Neural cell (in vitro differentiated cells): ENCODE measurements at regions not wholly inside any gene's neighbourhood (a gene's known extent, or its start where the extent isn't known, plus 50 kb on each side); places are given as distances from the start of the nearest gene placed in this dataset.

Experiments used
- H2AFZ ChIP-seq: fragments of 200-600, 300-800 bp; sonication (generic), shearing (Covaris generic); 2 replicates; pipeline ENCODE4 v1.6.0; 2014; ENCODE audit warnings: low read depth, mild to moderate bottlenecking, antibody characterized with exemption, low read length, moderate library complexity
- H3F3A ChIP-seq: fragments of 200-600 bp; shearing (Covaris generic); 2 replicates; pipeline ENCODE4 v1.6.1; 2016; ENCODE audit warnings: mild to moderate bottlenecking, moderate library complexity, mixed read lengths, antibody characterized with exemption, low read length; ENCODE audit not compliant: insufficient read depth, poor library complexity, severe bottlenecking
- H3K27ac ChIP-seq: fragments of 200-600, 300-800 bp; sonication (generic), shearing (Covaris generic); 2 replicates; pipeline ENCODE4 v1.5.1; 2014; ENCODE audit warnings: mild to moderate bottlenecking, low read length, moderate library complexity
- H3K27me3 ChIP-seq: fragments of 300-800, 200-600 bp; sonication (generic), shearing (Covaris generic); 2 replicates; pipeline ENCODE4 v1.6.0; 2014; ENCODE audit warnings: mild to moderate bottlenecking, low read depth, low read length, moderate library complexity; ENCODE audit not compliant: insufficient read depth
- H3K36me3 ChIP-seq: fragments of 300-800, 200-600 bp; sonication (generic), shearing (Covaris generic); 2 replicates; pipeline ENCODE4 v1.5.1; 2014; ENCODE audit warnings: mild to moderate bottlenecking, antibody characterized with exemption, low read length, moderate library complexity; ENCODE audit not compliant: insufficient read depth
- H3K4me2 ChIP-seq: fragments of 300-800, 200-600 bp; sonication (generic), shearing (Covaris generic); 2 replicates; pipeline ENCODE4 v1.6.0; 2014; ENCODE audit warnings: mild to moderate bottlenecking, low read length
- H3K4me3 ChIP-seq: fragments of 300-800, 200-600 bp; sonication (generic), shearing (Covaris generic); 2 replicates; pipeline ENCODE4 v1.5.1; 2014; ENCODE audit warnings: mild to moderate bottlenecking, low read length, moderate library complexity
- H3K79me2 ChIP-seq: fragments of 200-600 bp; shearing (Covaris generic); replicated peaks from 2 replicates; pipeline ENCODE4 v1.6.0; 2014; ENCODE audit warnings: mild to moderate bottlenecking, low read length, moderate library complexity; ENCODE audit not compliant: insufficient read depth
- H3K9ac ChIP-seq: fragments of 300-800, 200-600 bp; sonication (generic), shearing (Covaris generic); 2 replicates; pipeline ENCODE4 v1.6.1; 2016; ENCODE audit warnings: mild to moderate bottlenecking, low read length, mixed read lengths
- H3K9me2 ChIP-seq: fragments of 200-600 bp; shearing (Covaris generic); 2 replicates; pipeline ENCODE4 v1.6.1; 2016; ENCODE audit warnings: mild to moderate bottlenecking, low read length, mixed read lengths; ENCODE audit not compliant: insufficient read depth
- H3K9me3 ChIP-seq: fragments of 200-600, 300-800 bp; sonication (generic), shearing (Covaris generic); 2 replicates; pipeline ENCODE4 v1.6.1; 2016; ENCODE audit warnings: mild to moderate bottlenecking, mixed run types, low read length, moderate library complexity, mixed read lengths
- H4K20me1 ChIP-seq: fragments of 200-600 bp; shearing (Covaris generic); 2 replicates; pipeline ENCODE4 v1.6.1; 2016; ENCODE audit warnings: mild to moderate bottlenecking, mixed run types; ENCODE audit not compliant: insufficient read depth
- EP300 ChIP-seq: fragments of 450-650 bp; conservative IDR thresholded peaks from 2 replicates; pipeline ENCODE4 v1.6.1; 2014; ENCODE audit warnings: antibody characterized with exemption, mild to moderate bottlenecking, moderate library complexity; ENCODE audit not compliant: poor library complexity, severe bottlenecking
- EZH2 ChIP-seq: fragments of 200-600, 300-800 bp; shearing (Covaris generic), sonication (generic); IDR thresholded peaks from 2 replicates; pipeline ENCODE4 v1.6.1; 2014; ENCODE audit warnings: antibody characterized with exemption, low read length, borderline replicate concordance, mild to moderate bottlenecking; ENCODE audit not compliant: insufficient read depth, poor library complexity, severe bottlenecking
- MXI1 ChIP-seq: fragments of 450-650 bp; conservative IDR thresholded peaks from 2 replicates; pipeline ENCODE4 v1.6.1; 2014; ENCODE audit warnings: antibody characterized with exemption, mild to moderate bottlenecking; ENCODE audit not compliant: poor library complexity, severe bottlenecking
- POLR2AphosphoS5 ChIP-seq: IDR thresholded peaks from 2 replicates; pipeline ENCODE4 v1.6.1; 2012
- RAD21 ChIP-seq: fragments of 450-650 bp; conservative IDR thresholded peaks from 2 replicates; pipeline ENCODE4 v1.6.1; 2014; ENCODE audit warnings: antibody characterized with exemption, mild to moderate bottlenecking, moderate library complexity
- SMC3 ChIP-seq: fragments of 450-650 bp; conservative IDR thresholded peaks from 2 replicates; pipeline ENCODE4 v1.6.1; 2014; ENCODE audit warnings: antibody characterized with exemption, mild to moderate bottlenecking, moderate library complexity; ENCODE audit not compliant: poor library complexity
- TAF1 ChIP-seq: IDR thresholded peaks from 2 replicates; pipeline ENCODE4 v1.6.1; 2012; ENCODE audit warnings: low read depth
- TF ChIP-seq, protein P1 (sequence below): fragments of 450-650 bp; IDR thresholded peaks from 2 replicates; pipeline ENCODE4 v1.5.1; 2014; ENCODE audit warnings: antibody characterized with exemption, mild to moderate bottlenecking, moderate library complexity; ENCODE audit not compliant: poor library complexity, severe bottlenecking
- TF ChIP-seq, protein P2 (sequence below): IDR thresholded peaks from 2 replicates; pipeline ENCODE4 v1.6.1; 2012; ENCODE audit warnings: borderline replicate concordance

DNA sequence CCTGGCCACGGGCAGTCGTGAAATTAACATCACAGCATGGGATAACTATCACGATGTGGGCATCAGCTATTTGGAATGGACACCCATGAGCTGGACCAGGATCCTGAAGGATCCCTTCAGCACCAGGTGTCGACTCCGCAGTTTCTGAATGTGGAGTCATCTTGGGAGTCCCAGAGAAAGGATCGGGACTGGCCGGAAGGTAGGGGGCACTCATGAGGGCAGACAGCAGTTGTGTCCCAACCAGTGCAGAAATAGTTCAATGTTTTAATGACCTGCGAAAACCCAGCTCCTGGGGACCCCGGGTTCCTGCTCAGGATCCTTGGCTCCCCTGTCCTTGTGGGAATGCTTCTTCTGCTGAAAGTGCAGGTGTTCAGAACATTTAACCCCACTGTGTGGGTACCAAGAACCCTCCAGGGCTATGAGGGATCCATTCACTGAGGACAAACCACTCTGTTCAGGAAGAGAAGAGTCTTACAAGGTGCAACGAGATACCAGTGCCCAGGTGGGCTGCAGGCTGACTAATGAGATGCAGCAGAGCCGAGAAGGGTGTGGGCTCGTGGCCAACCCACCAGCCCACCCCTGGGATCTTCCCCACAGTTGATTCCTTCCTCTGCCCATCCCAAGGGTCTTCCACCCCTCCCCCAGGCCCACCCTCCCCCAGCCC lies 154.8 kb downstream of the SALL1 start:
- Histone ChIP-seq H3K4me3 (no peak overlapping the region), H4K20me1 (no peaks in the 10 kb centered on the region), H3K9ac (no peak overlapping the region), H3K27ac (no peak overlapping the region), H2AFZ (no peak overlapping the region), H3K4me2 (no peak overlapping the region), H3F3A (no peaks in the 10 kb centered on the region), H3K9me3 (no peaks in the 10 kb centered on the region), H3K27me3 (peaks cover 2% of the 10 kb centered on the region), H3K9me2 (no peaks in the 10 kb centered on the region), H3K36me3 (no peaks in the 10 kb centered on the region), H3K79me2 (no peaks in the 10 kb centered on the region)
- TF ChIP-seq, protein P1, sequence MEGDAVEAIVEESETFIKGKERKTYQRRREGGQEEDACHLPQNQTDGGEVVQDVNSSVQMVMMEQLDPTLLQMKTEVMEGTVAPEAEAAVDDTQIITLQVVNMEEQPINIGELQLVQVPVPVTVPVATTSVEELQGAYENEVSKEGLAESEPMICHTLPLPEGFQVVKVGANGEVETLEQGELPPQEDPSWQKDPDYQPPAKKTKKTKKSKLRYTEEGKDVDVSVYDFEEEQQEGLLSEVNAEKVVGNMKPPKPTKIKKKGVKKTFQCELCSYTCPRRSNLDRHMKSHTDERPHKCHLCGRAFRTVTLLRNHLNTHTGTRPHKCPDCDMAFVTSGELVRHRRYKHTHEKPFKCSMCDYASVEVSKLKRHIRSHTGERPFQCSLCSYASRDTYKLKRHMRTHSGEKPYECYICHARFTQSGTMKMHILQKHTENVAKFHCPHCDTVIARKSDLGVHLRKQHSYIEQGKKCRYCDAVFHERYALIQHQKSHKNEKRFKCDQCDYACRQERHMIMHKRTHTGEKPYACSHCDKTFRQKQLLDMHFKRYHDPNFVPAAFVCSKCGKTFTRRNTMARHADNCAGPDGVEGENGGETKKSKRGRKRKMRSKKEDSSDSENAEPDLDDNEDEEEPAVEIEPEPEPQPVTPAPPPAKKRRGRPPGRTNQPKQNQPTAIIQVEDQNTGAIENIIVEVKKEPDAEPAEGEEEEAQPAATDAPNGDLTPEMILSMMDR: no peak
- TF ChIP-seq POLR2AphosphoS5 (no peak), TAF1 (no peak), EP300 (no peak), SMC3 (no peak), RAD21 (no peak), EZH2 (no peak), MXI1 (no peak)
- TF ChIP-seq, protein P2, sequence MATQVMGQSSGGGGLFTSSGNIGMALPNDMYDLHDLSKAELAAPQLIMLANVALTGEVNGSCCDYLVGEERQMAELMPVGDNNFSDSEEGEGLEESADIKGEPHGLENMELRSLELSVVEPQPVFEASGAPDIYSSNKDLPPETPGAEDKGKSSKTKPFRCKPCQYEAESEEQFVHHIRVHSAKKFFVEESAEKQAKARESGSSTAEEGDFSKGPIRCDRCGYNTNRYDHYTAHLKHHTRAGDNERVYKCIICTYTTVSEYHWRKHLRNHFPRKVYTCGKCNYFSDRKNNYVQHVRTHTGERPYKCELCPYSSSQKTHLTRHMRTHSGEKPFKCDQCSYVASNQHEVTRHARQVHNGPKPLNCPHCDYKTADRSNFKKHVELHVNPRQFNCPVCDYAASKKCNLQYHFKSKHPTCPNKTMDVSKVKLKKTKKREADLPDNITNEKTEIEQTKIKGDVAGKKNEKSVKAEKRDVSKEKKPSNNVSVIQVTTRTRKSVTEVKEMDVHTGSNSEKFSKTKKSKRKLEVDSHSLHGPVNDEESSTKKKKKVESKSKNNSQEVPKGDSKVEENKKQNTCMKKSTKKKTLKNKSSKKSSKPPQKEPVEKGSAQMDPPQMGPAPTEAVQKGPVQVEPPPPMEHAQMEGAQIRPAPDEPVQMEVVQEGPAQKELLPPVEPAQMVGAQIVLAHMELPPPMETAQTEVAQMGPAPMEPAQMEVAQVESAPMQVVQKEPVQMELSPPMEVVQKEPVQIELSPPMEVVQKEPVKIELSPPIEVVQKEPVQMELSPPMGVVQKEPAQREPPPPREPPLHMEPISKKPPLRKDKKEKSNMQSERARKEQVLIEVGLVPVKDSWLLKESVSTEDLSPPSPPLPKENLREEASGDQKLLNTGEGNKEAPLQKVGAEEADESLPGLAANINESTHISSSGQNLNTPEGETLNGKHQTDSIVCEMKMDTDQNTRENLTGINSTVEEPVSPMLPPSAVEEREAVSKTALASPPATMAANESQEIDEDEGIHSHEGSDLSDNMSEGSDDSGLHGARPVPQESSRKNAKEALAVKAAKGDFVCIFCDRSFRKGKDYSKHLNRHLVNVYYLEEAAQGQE: no peak

DNA sequence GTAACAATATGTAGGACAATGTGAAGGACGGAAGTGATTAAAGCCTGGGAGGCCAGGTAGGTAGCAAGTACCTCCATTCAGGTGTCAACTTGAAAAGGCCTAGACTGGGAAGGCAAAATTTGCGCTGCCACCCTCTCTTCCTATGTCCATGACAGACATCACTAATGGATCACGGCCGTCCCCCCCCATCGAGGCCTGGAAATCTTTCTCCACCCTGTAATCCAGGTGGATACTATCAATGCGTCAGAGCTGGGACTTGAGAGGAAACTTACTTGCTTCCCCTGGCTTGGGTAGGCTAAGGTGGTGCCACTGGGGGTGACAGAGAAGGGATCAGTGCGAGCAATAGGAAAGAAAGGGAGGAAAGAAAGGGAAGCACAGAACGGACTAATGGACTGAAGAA lies 156.1 kb downstream of the SALL1 start:
- peaks cover 2% of the 10 kb centered on the region for H3K27me3 ChIP-seq
- H3K79me2 ChIP-seq: no peaks in the 10 kb centered on the region
- TF ChIP-seq, protein P2: no peak
- TF ChIP-seq RAD21 (no peak), MXI1 (no peak), EZH2 (no peak), EP300 (no peak), TAF1 (no peak), POLR2AphosphoS5 (no peak), SMC3 (no peak)
- TF ChIP-seq, protein P1: no peak
- H3K4me3 ChIP-seq: no peak overlapping the region
- H3K4me2 ChIP-seq: no peak overlapping the region
- H3K9me2 ChIP-seq: no peaks in the 10 kb centered on the region
- no peaks in the 10 kb centered on the region for H3K36me3 ChIP-seq
- no peaks in the 10 kb centered on the region for H3K9me3 ChIP-seq
- H3F3A ChIP-seq: no peaks in the 10 kb centered on the region
- H3K9ac ChIP-seq: no peak overlapping the region
- H2AFZ ChIP-seq: no peak overlapping the region
- H4K20me1 ChIP-seq: no peaks in the 10 kb centered on the region
- no peak overlapping the region for H3K27ac ChIP-seq
